Tibial nerve (tissue), 3 donors: ENCODE measurements at regions not wholly inside any gene's neighbourhood (a gene's known extent, or its start where the extent isn't known, plus 50 kb on each side); places are given as distances from the start of the nearest gene placed in this dataset.

Experiments used
- POLR2A ChIP-seq, 2 donors: fragments of 450-650 bp; IDR thresholded peaks; one replicate each; pipeline ENCODE4 v1.6.1; 2017; ENCODE audit warnings: antibody characterized with exemption in 2 of 2, mild to moderate bottlenecking in 2 of 2, moderate library complexity in 2 of 2
- TF ChIP-seq, protein P1 (sequence below), 5 experiments: fragments of 200-600 bp in 3 of 5; fragments of 450-650 bp in 2 of 5; sonication (generic) in 3 of 5; IDR thresholded peaks; one replicate each; pipeline ENCODE4 v1.5.1; 2016 to 2019; ENCODE audit warnings: antibody characterized with exemption in 5 of 5, mild to moderate bottlenecking in 3 of 5, moderate library complexity in 2 of 5

DNA sequence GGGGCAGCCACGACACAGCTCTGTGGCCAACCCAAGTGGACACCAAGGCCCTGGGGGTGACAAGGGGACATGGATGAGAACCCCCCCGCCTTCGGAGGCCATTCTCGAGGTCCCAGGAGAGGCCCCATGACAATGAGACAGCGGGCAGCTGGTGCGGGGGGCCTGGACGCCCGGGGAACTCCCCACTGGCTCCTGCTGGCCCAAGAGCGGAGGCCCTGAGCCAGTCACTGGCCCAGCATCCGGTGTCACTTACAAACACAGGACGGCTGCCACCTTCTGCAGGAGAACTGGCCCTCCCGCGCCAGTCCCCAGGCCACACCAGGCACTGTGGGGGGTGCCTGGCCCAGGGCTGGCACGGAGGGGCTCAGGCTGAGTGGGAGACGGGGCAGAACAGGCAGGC lies 51.4 kb downstream of the NCOR2 start:
- TF ChIP-seq, protein P1, sequence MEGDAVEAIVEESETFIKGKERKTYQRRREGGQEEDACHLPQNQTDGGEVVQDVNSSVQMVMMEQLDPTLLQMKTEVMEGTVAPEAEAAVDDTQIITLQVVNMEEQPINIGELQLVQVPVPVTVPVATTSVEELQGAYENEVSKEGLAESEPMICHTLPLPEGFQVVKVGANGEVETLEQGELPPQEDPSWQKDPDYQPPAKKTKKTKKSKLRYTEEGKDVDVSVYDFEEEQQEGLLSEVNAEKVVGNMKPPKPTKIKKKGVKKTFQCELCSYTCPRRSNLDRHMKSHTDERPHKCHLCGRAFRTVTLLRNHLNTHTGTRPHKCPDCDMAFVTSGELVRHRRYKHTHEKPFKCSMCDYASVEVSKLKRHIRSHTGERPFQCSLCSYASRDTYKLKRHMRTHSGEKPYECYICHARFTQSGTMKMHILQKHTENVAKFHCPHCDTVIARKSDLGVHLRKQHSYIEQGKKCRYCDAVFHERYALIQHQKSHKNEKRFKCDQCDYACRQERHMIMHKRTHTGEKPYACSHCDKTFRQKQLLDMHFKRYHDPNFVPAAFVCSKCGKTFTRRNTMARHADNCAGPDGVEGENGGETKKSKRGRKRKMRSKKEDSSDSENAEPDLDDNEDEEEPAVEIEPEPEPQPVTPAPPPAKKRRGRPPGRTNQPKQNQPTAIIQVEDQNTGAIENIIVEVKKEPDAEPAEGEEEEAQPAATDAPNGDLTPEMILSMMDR (IDR thresholded peaks at IDR 0.05), result no peak
- no peak for TF ChIP-seq POLR2A (IDR thresholded peaks at IDR 0.05)
